ENCODE measurements at regions not wholly inside any gene's neighbourhood (a gene's known extent, or its start where the extent isn't known, plus 50 kb on each side); places are given as distances from the start of the nearest gene placed in this dataset.

DNA sequence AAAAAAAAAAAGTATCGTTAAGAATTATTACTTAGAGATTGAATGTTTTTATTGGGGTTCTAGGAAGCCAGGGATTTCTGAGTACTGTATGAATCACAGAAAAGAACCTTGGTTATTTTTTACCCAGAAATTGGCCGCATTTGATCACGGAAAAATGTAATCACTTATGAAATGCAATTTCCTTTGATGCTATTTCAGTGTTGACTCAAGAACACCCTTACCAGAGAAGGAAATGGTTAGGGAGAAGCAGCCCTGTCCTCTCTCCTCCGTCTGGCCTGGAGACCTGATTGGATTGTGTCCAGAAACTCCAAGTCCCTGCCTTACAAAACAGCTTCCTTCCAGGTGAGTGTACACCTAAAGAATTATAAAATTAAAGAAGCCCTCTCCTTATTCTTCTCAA, 116.7 kb downstream of the MED10 start:
- Histone ChIP-seq H3K4me3 (ENCODE audit: insufficient read depth, low read length) (no peak overlapping the region), H3K36me3 (ENCODE audit: insufficient read depth, low read length) (no peaks in the 10 kb centered on the region), H3K79me2 (ENCODE audit: insufficient read depth, low read length) (no peaks in the 10 kb centered on the region), H3K4me2 (ENCODE audit: insufficient read depth, low read length) (no peak overlapping the region), H3K9me3 (ENCODE audit: low read depth, low read length) (peaks cover 1% of the 10 kb centered on the region), H3K27me3 (ENCODE audit: insufficient read depth, low read length) (no peaks in the 10 kb centered on the region), H3K27ac (ENCODE audit: low read depth, low read length) (no peak overlapping the region), H2AFZ (ENCODE audit: low read length) (no peak overlapping the region), H4K20me1 (ENCODE audit: insufficient read depth, low read length) (no peaks in the 10 kb centered on the region), H3K4me1 (ENCODE audit: insufficient read depth, low read length) (no peaks in the 10 kb centered on the region)
- no peak for DNase-seq (ENCODE audit: insufficient read length, low spot score, missing footprints)
- no peak for TF ChIP-seq CTCF (IDR thresholded peaks at IDR 0.05; ENCODE audit: extremely low read depth, low read depth, low read length)

DNA sequence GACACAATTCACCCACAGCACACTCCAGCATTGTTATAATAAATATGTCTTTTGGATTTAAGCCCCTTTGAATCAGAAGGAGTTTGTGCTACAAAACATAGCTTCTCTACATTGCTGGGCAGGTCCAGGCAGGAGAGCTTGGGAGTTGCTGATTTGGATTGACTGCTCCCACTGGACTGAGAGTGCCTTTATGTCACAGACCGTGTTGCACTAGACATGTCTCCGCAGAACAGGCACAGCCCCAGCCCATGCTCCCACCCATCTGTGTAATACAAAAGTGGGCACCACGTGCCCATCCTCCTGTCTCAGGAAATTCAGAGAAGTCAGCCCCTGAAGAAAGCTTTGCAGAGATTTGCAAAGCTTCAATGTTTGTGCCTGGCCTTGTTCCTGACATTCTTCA, 117.1 kb downstream of the MED10 start:
- no peak overlapping the region for H3K4me3 ChIP-seq (ENCODE audit: insufficient read depth, low read length)
- H3K79me2 ChIP-seq (ENCODE audit: insufficient read depth, low read length) = no peaks in the 10 kb centered on the region
- H3K27me3 ChIP-seq (ENCODE audit: insufficient read depth, low read length) = no peaks in the 10 kb centered on the region
- H3K36me3 ChIP-seq (ENCODE audit: insufficient read depth, low read length) = no peaks in the 10 kb centered on the region
- DNase-seq (ENCODE audit: insufficient read length, low spot score, missing footprints) = no peak
- H3K27ac ChIP-seq (ENCODE audit: low read depth, low read length) = no peak overlapping the region
- no peak overlapping the region for H2AFZ ChIP-seq (ENCODE audit: low read length)
- no peaks in the 10 kb centered on the region for H4K20me1 ChIP-seq (ENCODE audit: insufficient read depth, low read length)
- no peaks in the 10 kb centered on the region for H3K4me1 ChIP-seq (ENCODE audit: insufficient read depth, low read length)
- H3K4me2 ChIP-seq (ENCODE audit: insufficient read depth, low read length) = no peak overlapping the region
- H3K9me3 ChIP-seq (ENCODE audit: low read depth, low read length) = peaks cover 1% of the 10 kb centered on the region
- TF ChIP-seq CTCF (IDR thresholded peaks at IDR 0.05; ENCODE audit: extremely low read depth, low read depth, low read length) = no peak

- no peaks in the 10 kb centered on the region for H4K20me1 ChIP-seq (ENCODE audit: insufficient read depth, low read length)
- H3K4me1 ChIP-seq (ENCODE audit: insufficient read depth, low read length) = no peaks in the 10 kb centered on the region
- no peak overlapping the region for H2AFZ ChIP-seq (ENCODE audit: low read length)
- TF ChIP-seq CTCF (IDR thresholded peaks at IDR 0.05; ENCODE audit: extremely low read depth, low read depth, low read length) = no peak
- no peak overlapping the region for H3K4me3 ChIP-seq (ENCODE audit: insufficient read depth, low read length)
- no peak overlapping the region for H3K4me2 ChIP-seq (ENCODE audit: insufficient read depth, low read length)
- H3K27me3 ChIP-seq (ENCODE audit: insufficient read depth, low read length) = no peaks in the 10 kb centered on the region
- H3K79me2 ChIP-seq (ENCODE audit: insufficient read depth, low read length) = no peaks in the 10 kb centered on the region
- H3K9me3 ChIP-seq (ENCODE audit: low read depth, low read length) = peaks cover 1% of the 10 kb centered on the region
- DNase-seq (ENCODE audit: insufficient read length, low spot score, missing footprints) = no peak
- H3K27ac ChIP-seq (ENCODE audit: low read depth, low read length) = no peak overlapping the region
- no peaks in the 10 kb centered on the region for H3K36me3 ChIP-seq (ENCODE audit: insufficient read depth, low read length)
Measured at GRCh38 chr5:6260846-6261245, 117.5 kb downstream of the MED10 start.

DNA sequence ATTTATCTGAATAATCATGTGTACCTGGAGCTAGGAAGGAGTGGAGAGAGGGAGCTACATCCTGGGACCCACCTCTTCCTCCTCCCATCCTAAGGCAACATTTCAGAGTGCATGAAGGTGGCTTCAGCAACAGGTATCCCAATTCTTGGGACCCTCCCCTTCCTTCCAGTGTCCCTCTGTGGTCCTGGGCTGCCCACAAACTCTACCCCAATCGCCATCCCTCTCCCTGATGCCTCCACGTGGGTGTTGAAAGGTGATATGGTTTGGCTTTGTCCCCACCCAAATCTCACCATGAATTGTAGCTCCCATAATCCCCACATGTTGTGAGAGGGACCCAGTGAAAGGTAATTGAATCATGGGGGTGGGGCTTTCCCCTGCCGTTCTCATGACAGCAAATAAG, 121.4 kb downstream of the MED10 start:
- Histone ChIP-seq H4K20me1 (ENCODE audit: insufficient read depth, low read length) (no peaks in the 10 kb centered on the region), H3K4me3 (ENCODE audit: insufficient read depth, low read length) (no peak overlapping the region), H3K27me3 (ENCODE audit: insufficient read depth, low read length) (no peaks in the 10 kb centered on the region), H3K79me2 (ENCODE audit: insufficient read depth, low read length) (no peaks in the 10 kb centered on the region), H3K27ac (ENCODE audit: low read depth, low read length) (no peak overlapping the region), H2AFZ (ENCODE audit: low read length) (no peak overlapping the region), H3K4me2 (ENCODE audit: insufficient read depth, low read length) (no peak overlapping the region), H3K4me1 (ENCODE audit: insufficient read depth, low read length) (no peaks in the 10 kb centered on the region), H3K9me3 (ENCODE audit: low read depth, low read length) (peaks cover 1% of the 10 kb centered on the region), H3K36me3 (ENCODE audit: insufficient read depth, low read length) (no peaks in the 10 kb centered on the region)
- no peak for DNase-seq (ENCODE audit: insufficient read length, low spot score, missing footprints)
- TF ChIP-seq CTCF (IDR thresholded peaks at IDR 0.05; ENCODE audit: extremely low read depth, low read depth, low read length) = no peak
